Testis (tissue), 2 donors: ENCODE measurements at regions not wholly inside any gene's neighbourhood (a gene's known extent, or its start where the extent isn't known, plus 50 kb on each side); places are given as distances from the start of the nearest gene placed in this dataset.
"Not testable (repeated sequence)": the region's sequence is repeated elsewhere in the genome, so short reads cannot be mapped to it uniquely, and the experiment has no call there.

Source experiments
- DNase-seq: peaks from one replicate; pipeline ENCODE4 v3.0.0-alpha.2; 2019
- H3K27ac ChIP-seq, 2 donors: fragments of 200-600 bp; sonication (generic); one replicate each; pipeline ENCODE4 v1.5.1; 2019
- H3K27me3 ChIP-seq: fragments of 200-600 bp; sonication (generic); one replicate; pipeline ENCODE4 v1.5.1; 2019
- H3K36me3 ChIP-seq: fragments of 200-600 bp; sonication (generic); one replicate; pipeline ENCODE4 v1.5.1; 2017; ENCODE audit warnings: low read depth; ENCODE audit errors: missing control alignments
- H3K4me1 ChIP-seq: fragments of 200-600 bp; sonication (generic); one replicate; pipeline ENCODE4 v1.5.1; 2019
- H3K4me3 ChIP-seq, 2 donors: fragments of 200-600 bp; sonication (generic); one replicate each; pipeline ENCODE4 v1.5.1; 2017 to 2019
- H3K9me3 ChIP-seq: fragments of 200-600 bp; sonication (generic); one replicate; pipeline ENCODE4 v1.5.1; 2017
- CTCF ChIP-seq, 3 experiments: fragments of 450-650 bp in 2 of 3; fragments of 200-600 bp in 1 of 3; sonication (generic) in 1 of 3; IDR thresholded peaks; one replicate each; pipeline ENCODE4 v1.5.1; 2016 to 2019; ENCODE audit warnings: antibody characterized with exemption in 3 of 3, mild to moderate bottlenecking in 2 of 3, moderate library complexity in 1 of 3
- POLR2A ChIP-seq: fragments of 450-650 bp; IDR thresholded peaks from one replicate; pipeline ENCODE4 v1.6.1; 2017; ENCODE audit warnings: antibody characterized with exemption, mild to moderate bottlenecking, moderate library complexity
- WGBS, 2 donors: methylation state at CpG; one replicate each; pipeline ENCODE4 v1.1.5; 2018; 5-methylcytosine and 5-hydroxymethylcytosine counted together
- intact Hi-C: fragments of 100-400 bp; cut with DNase I; formaldehyde crosslinking; loops from one replicate; pipeline ENCODE4 v1.15.1; 2023; ENCODE audit warnings: low total_unique reads

GRCh38 chr11:16505481-16505880, 149.1 kb upstream of the SOX6 start:
- H3K9me3 ChIP-seq = no peaks in the 10 kb centered on the region
- no peak overlapping the region for H3K27ac ChIP-seq
- no peaks in the 10 kb centered on the region for H3K4me1 ChIP-seq
- TF ChIP-seq POLR2A (no peak), CTCF (IDR thresholded peaks at IDR 0.05) (no peak)
- DNase-seq = no peak
- H3K4me3 ChIP-seq = no peak overlapping the region
- 93 to 100% methylated on average over 1 of the region's 1 CpG for WGBS, 2 donors
- no peaks in the 10 kb centered on the region for H3K27me3 ChIP-seq
- H3K36me3 ChIP-seq = no peaks in the 10 kb centered on the region
- intact Hi-C loops = no loop called here

- H3K4me3 ChIP-seq, H3K9me3 ChIP-seq, intact Hi-C loops, DNase-seq, H3K4me1 ChIP-seq, H3K36me3 ChIP-seq, H3K27me3 ChIP-seq, H3K27ac ChIP-seq: not testable (repeated sequence)
- 76 to 80% methylated on average over 1 to 2 of the region's 2 CpGs for WGBS, 2 donors
Measured at GRCh38 chr11:16503891-16504290, 147.5 kb upstream of the SOX6 start.

GRCh38 chr11:16494918-16495691, 138.8 kb upstream of the SOX6 start:
- Histone ChIP-seq H3K4me3 (no peak overlapping the region), H3K9me3 (no peaks in the 10 kb centered on the region), H3K4me1 (no peaks in the 10 kb centered on the region), H3K27me3 (no peaks in the 10 kb centered on the region), H3K36me3 (no peaks in the 10 kb centered on the region), H3K27ac (no peak overlapping the region)
- intact Hi-C loops = no loop called here
- TF ChIP-seq POLR2A = no peak
- no peak for TF ChIP-seq CTCF (IDR thresholded peaks at IDR 0.05)
- no peak for DNase-seq

GRCh38 chr11:16484434-16484833, 128.1 kb upstream of the SOX6 start:
- TF ChIP-seq POLR2A (no peak), CTCF (IDR thresholded peaks at IDR 0.05) (no peak)
- Histone ChIP-seq H3K27ac (no peak overlapping the region), H3K36me3 (no peaks in the 10 kb centered on the region), H3K9me3 (no peaks in the 10 kb centered on the region), H3K4me1 (no peaks in the 10 kb centered on the region), H3K27me3 (no peaks in the 10 kb centered on the region), H3K4me3 (no peak overlapping the region)
- 81 to 93% methylated on average over 6 to 7 of the region's 7 CpGs for WGBS, 2 donors
- DNase-seq = no peak
- intact Hi-C loops = no loop called here

GRCh38 chr11:16474659-16475058, 118.3 kb upstream of the SOX6 start:
- Histone ChIP-seq H3K27me3 (no peaks in the 10 kb centered on the region), H3K36me3 (no peaks in the 10 kb centered on the region), H3K9me3 (no peaks in the 10 kb centered on the region), H3K4me3 (no peak overlapping the region), H3K4me1 (no peaks in the 10 kb centered on the region), H3K27ac (no peak overlapping the region)
- TF ChIP-seq CTCF (IDR thresholded peaks at IDR 0.05) (no peak), POLR2A (no peak)
- DNase-seq = no peak
- WGBS, 2 donors = 88 to 94% methylated on average over 2 of the region's 2 CpGs
- intact Hi-C loops = no loop called here
